GM12878 (cell line): ENCODE measurements at regions not wholly inside any gene's neighbourhood (a gene's known extent, or its start where the extent isn't known, plus 50 kb on each side); places are given as distances from the start of the nearest gene placed in this dataset.

Experiments
- ATAC-seq: fragments of 200-7000 bp; cut with Tn5 transposase; 3 replicates; pipeline ENCODE4 v1.9.1; 2020; ENCODE audit warnings: mild to moderate bottlenecking, moderate library complexity
- BruUV-seq: library from RNA; stranded (reverse); fragments of 400-500 nt; replicated peaks from 2 replicates; lab custom pipeline; 2021; lab: Mats Ljungman, UMichigan
- CTCF ChIA-PET: fragments of 300-600 bp; sonication (Branson Sonifier 250); formaldehyde crosslinking; extraction: SDS; loops from one replicate; lab custom pipeline; 2021; ENCODE audit warnings: inconsistent platforms; lab: Yijun Ruan, JAX
- POLR2A ChIA-PET: fragments of 350-600 bp; formaldehyde crosslinking; extraction: SDS; loops from one replicate; lab custom pipeline; 2021; ENCODE audit warnings: inconsistent platforms; lab: Charles Lee
- RAD21 ChIA-PET: fragments of 300-600 bp; sonication (Branson Sonifier 250); formaldehyde crosslinking; loops from one replicate; lab custom pipeline; 2023; ENCODE audit warnings: antibody characterized with exemption; ENCODE audit not compliant: unreplicated experiment; lab: Charles Lee
- SMC1A ChIA-PET: fragments of 300-600 bp; sonication (Branson Sonifier 250); formaldehyde crosslinking; loops from one replicate; lab custom pipeline; 2023; ENCODE audit not compliant: unreplicated experiment, uncharacterized antibody; lab: Charles Lee
- DNase-seq: peaks from one replicate; pipeline ENCODE4 v3.0.0-alpha.2; 2011; ENCODE audit warnings: low read depth, low spot score
- FAIRE-seq: peaks from 3 replicates; lab custom pipeline; 2011; peaks lifted over from hg19 to GRCh38; lab: Jason Lieb, UNC
- H2AFZ ChIP-seq: 2 replicates; pipeline ENCODE4 v1.6.0; 2011; ENCODE audit warnings: low read depth, low read length, control low read depth; ENCODE audit not compliant: control insufficient read depth
- H3K27ac ChIP-seq: 2 replicates; pipeline ENCODE4 v1.5.1; 2011; ENCODE audit warnings: control low read depth; ENCODE audit not compliant: control insufficient read depth, insufficient read depth
- H3K27me3 ChIP-seq, 2 experiments: replicated peaks in 1 of 2; 2 replicates each; pipeline versions ENCODE4 v1.6.0 to v1.6.1; 2011; ENCODE audit warnings: low read length in 1 of 2; ENCODE audit not compliant: control insufficient read depth in 2 of 2, insufficient read depth in 2 of 2
- H3K36me3 ChIP-seq, 2 experiments: 2 replicates each; pipeline ENCODE4 v1.5.1; 2011; ENCODE audit warnings: low read length in 1 of 2; ENCODE audit not compliant: control insufficient read depth in 2 of 2, insufficient read depth in 2 of 2
- H3K4me1 ChIP-seq: 2 replicates; pipeline ENCODE4 v1.6.1; 2011; ENCODE audit warnings: mild to moderate bottlenecking, low read length, moderate library complexity, mixed read lengths; ENCODE audit not compliant: control insufficient read depth, insufficient read depth
- H3K4me2 ChIP-seq: 2 replicates; pipeline ENCODE4 v1.6.0; 2011; ENCODE audit warnings: control low read depth; ENCODE audit not compliant: control insufficient read depth, insufficient read depth
- H3K4me3 ChIP-seq: fragments of 200-600 bp; sonication (generic); 2 replicates; pipeline ENCODE4 v1.5.1; 2016
- H3K79me2 ChIP-seq: 2 replicates; pipeline ENCODE4 v1.6.0; 2011; ENCODE audit warnings: low read length; ENCODE audit not compliant: control insufficient read depth, insufficient read depth
- H3K9ac ChIP-seq: 2 replicates; pipeline ENCODE4 v1.8.0; 2011; ENCODE audit warnings: low read length, control low read depth, mixed read lengths; ENCODE audit not compliant: control insufficient read depth, insufficient read depth
- H3K9me3 ChIP-seq: replicated peaks from 3 replicates; pipeline ENCODE4 v1.5.1; 2011; ENCODE audit warnings: mild to moderate bottlenecking, low read length; ENCODE audit not compliant: control insufficient read depth, insufficient read depth
- H4K20me1 ChIP-seq: 2 replicates; pipeline ENCODE4 v1.6.0; 2011; ENCODE audit not compliant: control insufficient read depth, insufficient read depth
- BHLHE40 ChIP-seq, 2 experiments: fragments of 450-650 bp in 1 of 2; IDR thresholded peaks; 2 replicates each; pipeline ENCODE4 v1.6.1; 2011 to 2017; ENCODE audit warnings: low read depth in 2 of 2, borderline replicate concordance in 1 of 2, improper control_type of control experiment in 1 of 2, low read length in 1 of 2, mild to moderate bottlenecking in 1 of 2
- CHD4 ChIP-seq: fragments of 200-600 bp; sonication (generic); IDR thresholded peaks from 2 replicates; pipeline ENCODE4 v1.6.1; 2016; ENCODE audit warnings: mild to moderate bottlenecking
- EED ChIP-seq: sonication (generic); IDR thresholded peaks from 2 replicates; pipeline ENCODE4 v1.6.1; 2016; ENCODE audit warnings: antibody characterized with exemption, low read depth
- ELK1 ChIP-seq: IDR thresholded peaks from 2 replicates; pipeline ENCODE4 v1.6.1; 2012; ENCODE audit warnings: low read depth, low read length, improper control_type of control experiment
- IKZF2 ChIP-seq, 2 experiments: fragments of 450-650 bp; IDR thresholded peaks; 2 replicates each; pipeline ENCODE4 v1.6.1; 2017; ENCODE audit warnings: mild to moderate bottlenecking in 2 of 2, moderate library complexity in 2 of 2
- JUND ChIP-seq: IDR thresholded peaks from 2 replicates; pipeline ENCODE4 v1.6.1; 2012; ENCODE audit warnings: low read depth, mild to moderate bottlenecking, low read length, improper control_type of control experiment, moderate library complexity
- MAX ChIP-seq: IDR thresholded peaks from 2 replicates; pipeline ENCODE4 v1.6.1; 2012; ENCODE audit warnings: low read depth, low read length, improper control_type of control experiment
- MTA2 ChIP-seq: fragments of 450-650 bp; IDR thresholded peaks from 2 replicates; pipeline ENCODE4 v1.6.1; 2016; ENCODE audit warnings: low read depth, mild to moderate bottlenecking, moderate library complexity
- NFIC ChIP-seq: IDR thresholded peaks from 2 replicates; pipeline ENCODE4 v1.6.1; 2012; ENCODE audit warnings: low read depth, mild to moderate bottlenecking, inconsistent platforms, low read length, moderate library complexity
- NKRF ChIP-seq: fragments of 450-650 bp; conservative IDR thresholded peaks from 2 replicates; pipeline ENCODE4 v1.6.1; 2017; ENCODE audit warnings: mild to moderate bottlenecking, moderate library complexity
- NR2C2 ChIP-seq: IDR thresholded peaks from 2 replicates; pipeline ENCODE4 v1.6.1; 2011; ENCODE audit warnings: borderline replicate concordance, low read depth; ENCODE audit not compliant: control insufficient read depth, insufficient read length
- RELA ChIP-seq: fragments of 450-650 bp; IDR thresholded peaks from 2 replicates; pipeline ENCODE4 v1.8.0; 2014; ENCODE audit warnings: borderline replicate concordance; ENCODE audit not compliant: partially characterized antibody
- RFX5 ChIP-seq: IDR thresholded peaks from 2 replicates; pipeline ENCODE4 v1.6.1; 2011; ENCODE audit warnings: low read depth, low read length, improper control_type of control experiment
- SUZ12 ChIP-seq: fragments of 200-600 bp; sonication (generic); IDR thresholded peaks from one replicate; pipeline ENCODE4 v1.6.1; 2018; ENCODE audit warnings: antibody characterized with exemption, mild to moderate bottlenecking; ENCODE audit not compliant: unreplicated experiment
- ZBED1 ChIP-seq: IDR thresholded peaks from 2 replicates; pipeline ENCODE4 v1.6.1; 2016; ENCODE audit warnings: borderline replicate concordance
- ZNF592 ChIP-seq: fragments of 450-650 bp; IDR thresholded peaks from 2 replicates; pipeline ENCODE4 v1.6.1; 2017; ENCODE audit warnings: mild to moderate bottlenecking, moderate library complexity
- WGBS: methylation state at CpG from one replicate; pipeline ENCODE4 v1.1.6; 2016; ENCODE audit warnings: low lambda C conversion rate; ENCODE audit not compliant: insufficient replicate concordance, insufficient coverage; ENCODE audit errors: missing lambda C conversion rate; 5-methylcytosine and 5-hydroxymethylcytosine counted together
- in situ Hi-C: fragments of 300-500 bp; cut with MboI; formaldehyde crosslinking; loops from 9 replicates; pipeline ENCODE4 v1.14.3; 2018; ENCODE audit warnings: mixed read lengths
- intact Hi-C: fragments of 100-400 bp; cut with micrococcal nuclease; formaldehyde crosslinking; loops from one replicate; pipeline ENCODE4 v1.14.2; 2022; ENCODE audit not compliant: unreplicated experiment

GRCh38 chr3:119084371-119085069 is 49.9 kb upstream of the IGSF11 start:
- ChIA-PET POLR2A (no interaction called here), CTCF (interaction anchor here (0.5 to 1.0 kb wide), 2 partner anchors 15 to 16 kb away, joined by 3 read pairs; no protein-coding TSS in a partner anchor), SMC1A (no interaction called here), RAD21 (no interaction called here)
- WGBS, result 3% methylated on average over 4 of the region's 4 CpGs
- in situ Hi-C loops (no loop called here), intact Hi-C loops (no loop called here)
- Histone ChIP-seq H3K9me3 (no peaks in the 10 kb centered on the region), H3K9ac (no peak overlapping the region), H3K36me3 (no peaks in the 10 kb centered on the region), H3K4me3 (no peak overlapping the region), H2AFZ (no peak overlapping the region), H3K27ac (no peak overlapping the region), H4K20me1 (no peaks in the 10 kb centered on the region), H3K4me2 (no peak overlapping the region), H3K4me1 (no peaks in the 10 kb centered on the region), H3K27me3 (no peaks in the 10 kb centered on the region; a peak in 1 of 4 replicates), H3K79me2 (no peaks in the 10 kb centered on the region)
- no TSS peak for BruUV-seq
- ATAC-seq (no peak), FAIRE-seq (no peak), DNase-seq (no peak)
- TF ChIP-seq ZNF592, result no peak
- no peak for TF ChIP-seq EED
- TF ChIP-seq NFIC, result no peak
- no peak for TF ChIP-seq NR2C2
- no peak for TF ChIP-seq MAX
- no peak for TF ChIP-seq RFX5
- no peak for TF ChIP-seq SUZ12
- TF ChIP-seq ELK1, result no peak
- no peak for TF ChIP-seq JUND
- no peak for TF ChIP-seq CHD4
- TF ChIP-seq ZBED1, result no peak
- TF ChIP-seq BHLHE40 (IDR thresholded peaks at IDR 0.05; ENCODE audit: borderline replicate concordance in 1 of 2, low read depth in 2 of 2, low read length in 1 of 2), result no peak
- no peak for TF ChIP-seq NKRF
- no peak for TF ChIP-seq MTA2
- TF ChIP-seq RELA, result no peak
- TF ChIP-seq IKZF2 (IDR thresholded peaks at IDR 0.05), result no peak
- TF ChIP-seq, all 136 proteins: peak for 0
